Activated CD4-positive, alpha-beta T cell treated with anti-CD3 and anti-CD28 coated beads, Interleukin-2, amount 10 ng/mL, durations not matched to agents 24 days and 14 days (primary cell): ENCODE measurements at regions not wholly inside any gene's neighbourhood (a gene's known extent, or its start where the extent isn't known, plus 50 kb on each side); places are given as distances from the start of the nearest gene placed in this dataset.

Experiments
- DNase-seq: peaks from one replicate; pipeline ENCODE4 v3.0.0; 2022
- H3K27ac Mint-ChIP-seq: one replicate; pipeline ENCODE4 v1.8.0; 2022; ENCODE audit warnings: mild to moderate bottlenecking, mixed read lengths
- H3K27me3 Mint-ChIP-seq: one replicate; pipeline ENCODE4 v1.8.0; 2022; ENCODE audit warnings: mixed read lengths
- H3K36me3 Mint-ChIP-seq: one replicate; pipeline ENCODE4 v1.8.0; 2022; ENCODE audit warnings: low read depth, mild to moderate bottlenecking, mixed read lengths
- H3K4me1 Mint-ChIP-seq: one replicate; pipeline ENCODE4 v1.8.0; 2021; ENCODE audit warnings: mixed read lengths
- H3K4me3 Mint-ChIP-seq: one replicate; pipeline ENCODE4 v1.8.0; 2022; ENCODE audit warnings: mild to moderate bottlenecking, moderate library complexity, mixed read lengths
- H3K9me3 Mint-ChIP-seq: one replicate; pipeline ENCODE4 v1.8.0; 2021; ENCODE audit warnings: mixed read lengths
- intact Hi-C: fragments of 100-400 bp; cut with micrococcal nuclease; formaldehyde crosslinking; loops from one replicate; pipeline ENCODE4 v1.15.1; 2023

GRCh38 chr4:108567831-108568230 lies 52.5 kb upstream of the RPL34 start:
- no peaks in the 10 kb centered on the region for H3K27me3 Mint-ChIP-seq
- H3K4me1 Mint-ChIP-seq: peaks cover 19% of the 10 kb centered on the region
- DNase-seq: no peak
- H3K4me3 Mint-ChIP-seq: no peak overlapping the region
- H3K36me3 Mint-ChIP-seq: peaks cover 5% of the 10 kb centered on the region
- no peak overlapping the region for H3K27ac Mint-ChIP-seq
- H3K9me3 Mint-ChIP-seq: peaks cover 3% of the 10 kb centered on the region
- intact Hi-C loops: no loop called here

DNA sequence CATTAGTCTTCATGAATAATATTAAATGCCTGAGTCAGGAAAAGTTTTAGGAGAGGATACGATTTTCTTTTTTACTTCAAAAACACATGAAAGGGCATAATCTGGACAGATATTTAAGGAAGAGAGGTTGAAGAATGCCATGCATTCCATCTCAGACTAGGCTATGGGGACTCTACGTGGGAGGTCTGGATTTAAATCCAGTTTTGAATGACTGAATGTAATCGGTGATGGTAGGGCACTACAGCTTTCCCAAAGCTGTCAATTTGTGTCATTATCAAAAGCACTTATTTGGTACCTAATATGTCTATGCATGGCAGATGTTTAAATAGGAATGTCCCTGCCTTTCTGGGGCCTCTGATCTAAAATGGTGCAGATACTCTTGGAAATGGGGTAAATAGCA lies 59.3 kb upstream of the RPL34 start:
- Mint-ChIP-seq H3K9me3 (peaks cover 6% of the 10 kb centered on the region), H3K4me1 (peaks cover 5% of the 10 kb centered on the region), H3K36me3 (peaks cover 5% of the 10 kb centered on the region), H3K4me3 (no peak overlapping the region), H3K27ac (no peak overlapping the region), H3K27me3 (no peaks in the 10 kb centered on the region)
- intact Hi-C loops: no loop called here
- DNase-seq: no peak

- no peaks in the 10 kb centered on the region for H3K27me3 Mint-ChIP-seq
- H3K27ac Mint-ChIP-seq: no peak overlapping the region
- peaks cover 7% of the 10 kb centered on the region for H3K4me1 Mint-ChIP-seq
- peaks cover 5% of the 10 kb centered on the region for H3K36me3 Mint-ChIP-seq
- intact Hi-C loops: no loop called here
- peaks cover 6% of the 10 kb centered on the region for H3K9me3 Mint-ChIP-seq
- no peak for DNase-seq
- H3K4me3 Mint-ChIP-seq: no peak overlapping the region
These were observed 59.8 kb upstream of the RPL34 start for GRCh38 chr4:108560616-108561015.

DNA sequence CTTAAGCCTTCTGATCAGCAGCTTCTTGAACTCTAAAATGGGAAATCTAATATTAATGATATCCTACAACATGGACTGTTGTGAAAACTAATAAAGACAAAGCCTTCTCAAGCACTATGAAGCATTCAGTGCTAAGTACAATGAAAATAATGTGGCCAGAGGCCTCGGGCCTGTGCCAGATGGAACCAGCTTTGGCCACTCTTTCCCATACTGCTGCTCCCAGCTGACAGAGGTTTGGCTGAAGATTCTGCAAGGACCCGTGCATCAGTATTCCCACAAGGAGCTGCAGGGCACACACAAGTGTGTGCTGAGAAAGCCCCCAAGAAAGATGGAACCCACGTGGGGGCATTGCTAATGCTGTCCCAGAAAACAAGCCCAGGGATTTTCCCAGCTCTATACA lies 60.5 kb upstream of the RPL34 start:
- Mint-ChIP-seq H3K36me3 (peaks cover under 1% of the 10 kb centered on the region), H3K9me3 (peaks cover 3% of the 10 kb centered on the region), H3K4me1 (peaks cover 5% of the 10 kb centered on the region), H3K27ac (no peak overlapping the region), H3K4me3 (no peak overlapping the region), H3K27me3 (no peaks in the 10 kb centered on the region)
- no peak for DNase-seq
- intact Hi-C loops: no loop called here

- intact Hi-C loops: no loop called here
- no peak for DNase-seq
- no peak overlapping the region for H3K4me3 Mint-ChIP-seq
- H3K9me3 Mint-ChIP-seq: peaks cover 3% of the 10 kb centered on the region
- peaks cover 4% of the 10 kb centered on the region for H3K4me1 Mint-ChIP-seq
- no peaks in the 10 kb centered on the region for H3K36me3 Mint-ChIP-seq
- no peaks in the 10 kb centered on the region for H3K27me3 Mint-ChIP-seq
- H3K27ac Mint-ChIP-seq: no peak overlapping the region
These were observed 61.1 kb upstream of the RPL34 start for GRCh38 chr4:108559068-108559793.

DNA sequence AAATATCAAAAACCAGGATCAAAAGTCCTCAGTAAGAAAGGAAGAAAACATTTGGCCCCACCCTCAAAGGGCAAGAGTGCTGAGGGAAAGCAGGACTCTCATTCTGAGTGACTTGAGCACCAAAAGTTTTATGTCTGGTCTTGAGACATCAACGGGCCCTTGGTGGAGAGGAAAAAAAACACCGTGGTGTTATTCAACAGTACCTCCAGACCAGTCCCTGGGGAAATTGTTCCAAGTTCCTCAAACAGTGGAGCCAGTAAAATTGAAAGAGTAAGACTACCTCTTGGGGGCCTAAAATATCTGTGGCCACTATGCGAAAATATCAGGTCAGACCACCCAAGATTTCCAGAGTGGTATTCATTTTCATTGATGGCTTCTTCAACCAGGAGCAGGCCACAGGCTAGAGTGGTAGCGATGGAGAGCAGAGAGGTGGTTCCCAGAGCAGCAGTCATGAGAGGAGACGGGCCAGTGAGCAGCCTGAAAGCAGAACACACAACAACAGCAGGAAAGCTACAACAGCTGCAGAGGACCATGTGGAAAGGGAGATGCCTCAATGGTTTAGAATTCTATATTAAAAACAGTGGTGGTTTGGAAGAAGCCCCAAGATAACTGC lies 63.7 kb upstream of the RPL34 start:
- Mint-ChIP-seq H3K27me3 (peaks cover 2% of the 10 kb centered on the region), H3K4me1 (peaks cover 4% of the 10 kb centered on the region), H3K4me3 (no peak overlapping the region), H3K36me3 (no peaks in the 10 kb centered on the region), H3K9me3 (peaks cover 7% of the 10 kb centered on the region), H3K27ac (no peak overlapping the region)
- intact Hi-C loops: no loop called here
- DNase-seq: no peak

DNA sequence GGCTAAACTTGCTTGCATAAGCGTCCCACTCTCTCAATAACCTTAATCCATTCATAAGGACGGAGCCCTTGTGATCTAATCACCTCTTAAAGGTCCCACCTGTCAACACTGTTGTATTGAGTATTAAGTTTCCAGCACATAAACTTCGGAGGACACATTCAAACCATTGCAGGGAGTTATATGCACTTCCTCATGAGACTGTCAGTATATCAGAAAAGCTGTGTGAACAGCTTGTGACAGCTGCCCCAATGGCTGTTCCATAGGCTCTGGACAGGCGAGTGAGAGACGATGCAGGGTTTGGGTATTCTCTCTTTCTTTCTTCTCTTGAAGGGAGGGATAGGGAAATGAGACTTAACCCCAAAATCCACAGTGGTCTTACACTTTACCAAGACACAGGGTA lies 64.2 kb upstream of the RPL34 start:
- Mint-ChIP-seq H3K27ac (no peak overlapping the region), H3K9me3 (peaks cover 8% of the 10 kb centered on the region), H3K36me3 (peaks cover 2% of the 10 kb centered on the region), H3K27me3 (peaks cover 2% of the 10 kb centered on the region), H3K4me1 (peaks cover 4% of the 10 kb centered on the region), H3K4me3 (no peak overlapping the region)
- intact Hi-C loops: no loop called here
- DNase-seq: no peak

DNA sequence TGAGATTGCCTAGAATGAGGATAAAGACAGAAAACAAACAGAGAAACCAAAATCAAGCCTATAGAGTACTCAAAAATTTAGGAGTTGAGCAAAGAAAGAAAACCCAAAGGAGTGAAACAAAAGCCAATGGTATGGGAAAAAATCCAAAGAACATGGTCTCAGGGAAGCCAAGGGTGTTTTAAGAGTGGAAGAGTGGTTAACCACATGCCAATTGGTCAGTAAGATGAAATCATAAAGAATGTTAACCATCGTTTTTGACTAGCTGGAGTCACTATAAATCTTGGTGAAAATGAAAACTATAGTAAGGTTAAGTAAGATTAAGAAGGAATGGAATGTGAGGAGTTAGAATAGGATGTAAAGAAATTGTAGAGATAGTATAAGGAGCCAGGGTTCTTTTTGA lies 64.7 kb upstream of the RPL34 start:
- intact Hi-C loops: no loop called here
- Mint-ChIP-seq H3K27ac (no peak overlapping the region), H3K27me3 (peaks cover 2% of the 10 kb centered on the region), H3K9me3 (peaks cover 12% of the 10 kb centered on the region), H3K36me3 (peaks cover 3% of the 10 kb centered on the region), H3K4me1 (peaks cover 4% of the 10 kb centered on the region), H3K4me3 (no peak overlapping the region)
- no peak for DNase-seq

- peaks cover 33% of the 10 kb centered on the region for H3K9me3 Mint-ChIP-seq
- H3K36me3 Mint-ChIP-seq: peaks cover 29% of the 10 kb centered on the region
- no peak overlapping the region for H3K4me3 Mint-ChIP-seq
- DNase-seq: no peak
- intact Hi-C loops: no loop called here
- no peaks in the 10 kb centered on the region for H3K27me3 Mint-ChIP-seq
- no peak overlapping the region for H3K27ac Mint-ChIP-seq
- H3K4me1 Mint-ChIP-seq: no peaks in the 10 kb centered on the region
These were observed 72.7 kb upstream of the RPL34 start for GRCh38 chr4:108547682-108548081.

- no peak overlapping the region for H3K4me3 Mint-ChIP-seq
- H3K27me3 Mint-ChIP-seq: no peaks in the 10 kb centered on the region
- intact Hi-C loops: no loop called here
- DNase-seq: no peak
- peaks cover 33% of the 10 kb centered on the region for H3K36me3 Mint-ChIP-seq
- H3K27ac Mint-ChIP-seq: no peak overlapping the region
- H3K9me3 Mint-ChIP-seq: peaks cover 37% of the 10 kb centered on the region
- H3K4me1 Mint-ChIP-seq: peaks cover 2% of the 10 kb centered on the region
These were observed 73.6 kb upstream of the RPL34 start for GRCh38 chr4:108546728-108547127.

- peaks cover 10% of the 10 kb centered on the region for H3K4me1 Mint-ChIP-seq
- intact Hi-C loops: no loop called here
- H3K9me3 Mint-ChIP-seq: peaks cover 17% of the 10 kb centered on the region
- no peak overlapping the region for H3K4me3 Mint-ChIP-seq
- DNase-seq: no peak
- H3K27me3 Mint-ChIP-seq: no peaks in the 10 kb centered on the region
- H3K36me3 Mint-ChIP-seq: peaks cover 29% of the 10 kb centered on the region
- H3K27ac Mint-ChIP-seq: no peak overlapping the region
These were observed 75.9 kb upstream of the RPL34 start for GRCh38 chr4:108544481-108544880.

- intact Hi-C loops: no loop called here
- H3K27ac Mint-ChIP-seq: no peak overlapping the region
These were observed 76.9 kb upstream of the RPL34 start for GRCh38 chr4:108543359-108543968.

GRCh38 chr4:108540536-108540935 lies 79.8 kb upstream of the RPL34 start:
- Mint-ChIP-seq H3K27ac (peak overlapping the region; percentile 43), H3K27me3 (no peaks in the 10 kb centered on the region), H3K4me3 (no peak overlapping the region), H3K36me3 (peaks cover 19% of the 10 kb centered on the region), H3K9me3 (peaks cover 10% of the 10 kb centered on the region), H3K4me1 (peaks cover 25% of the 10 kb centered on the region)
- intact Hi-C loops: no loop called here
- peak; percentile 57 for DNase-seq

More at GRCh38 chr4:108543359-108543968, 76.9 kb upstream of the RPL34 start:
- H3K9me3 Mint-ChIP-seq: peaks cover 12% of the 10 kb centered on the region
- H3K27me3 Mint-ChIP-seq: no peaks in the 10 kb centered on the region
- peaks cover 26% of the 10 kb centered on the region for H3K36me3 Mint-ChIP-seq
- H3K4me3 Mint-ChIP-seq: no peak overlapping the region
- H3K4me1 Mint-ChIP-seq: peaks cover 10% of the 10 kb centered on the region
- no peak for DNase-seq

- DNase-seq: no peak
- intact Hi-C loops: no loop called here
- Mint-ChIP-seq H3K27ac (peak overlapping the region; percentile 36), H3K27me3 (no peaks in the 10 kb centered on the region), H3K4me1 (peaks cover 50% of the 10 kb centered on the region), H3K36me3 (peaks cover 16% of the 10 kb centered on the region), H3K4me3 (no peak overlapping the region), H3K9me3 (peaks cover 11% of the 10 kb centered on the region)
These were observed 83.8 kb upstream of the RPL34 start for GRCh38 chr4:108536577-108536976.
